Natural killer cell (primary cell): ENCODE measurements at regions not wholly inside any gene's neighbourhood (a gene's known extent, or its start where the extent isn't known, plus 50 kb on each side); places are given as distances from the start of the nearest gene placed in this dataset.

Experiments used
- ATAC-seq, 3 donors: fragments of 150-1000 bp in 2 of 3; fragments of 200-7000 bp in 1 of 3; cut with Tn5 transposase; 1 replicate in 1 of 3; 2 replicates in 2 of 3; pipeline ENCODE4 v1.10.0; 2021; ENCODE audit warnings: mild to moderate bottlenecking in 2 of 3, moderate library complexity in 2 of 3
- DNase-seq, 2 donors: peaks; one replicate each; pipeline versions ENCODE4 v3.0.0 to v3.0.0-alpha.2; 2013 to 2021; ENCODE audit warnings: mixed read lengths in 1 of 2
- H3K27ac ChIP-seq: one replicate; pipeline ENCODE4 v1.5.1; 2013; ENCODE audit warnings: mild to moderate bottlenecking, low read length
- H3K27me3 ChIP-seq: one replicate; pipeline ENCODE4 v1.6.1; 2013; ENCODE audit warnings: low read length; ENCODE audit not compliant: control insufficient read depth, insufficient read depth
- H3K36me3 ChIP-seq: one replicate; pipeline ENCODE4 v1.6.1; 2013; ENCODE audit warnings: low read length; ENCODE audit not compliant: control insufficient read depth, insufficient read depth
- H3K4me1 ChIP-seq: one replicate; pipeline ENCODE4 v1.6.1; 2013; ENCODE audit warnings: low read length; ENCODE audit not compliant: control insufficient read depth, insufficient read depth
- H3K4me3 ChIP-seq: one replicate; pipeline ENCODE4 v1.5.1; 2013; ENCODE audit warnings: low read length
- H3K9me3 ChIP-seq: one replicate; pipeline ENCODE4 v1.6.1; 2013; ENCODE audit warnings: low read length; ENCODE audit not compliant: control insufficient read depth, insufficient read depth
- H3K27ac Mint-ChIP-seq, 2 donors: one replicate each; pipeline ENCODE4 v1.8.0; 2022; ENCODE audit warnings: mild to moderate bottlenecking in 2 of 2, mixed read lengths in 2 of 2, moderate library complexity in 1 of 2
- H3K27me3 Mint-ChIP-seq, 2 donors: one replicate each; pipeline ENCODE4 v1.8.0; 2022; ENCODE audit warnings: low read depth in 2 of 2, mixed read lengths in 2 of 2
- H3K36me3 Mint-ChIP-seq: one replicate; pipeline ENCODE4 v1.8.0; 2022; ENCODE audit warnings: mixed read lengths
- H3K4me1 Mint-ChIP-seq, 2 donors: one replicate each; pipeline ENCODE4 v1.8.0; 2022; ENCODE audit warnings: mixed read lengths in 2 of 2
- H3K4me3 Mint-ChIP-seq: one replicate; pipeline ENCODE4 v1.8.0; 2022; ENCODE audit warnings: mild to moderate bottlenecking, moderate library complexity, mixed read lengths
- H3K9me3 Mint-ChIP-seq, 2 donors: one replicate each; pipeline ENCODE4 v1.8.0; 2022; ENCODE audit warnings: mixed read lengths in 2 of 2
- WGBS: methylation state at CpG from one replicate; pipeline ENCODE4 v1.1.7; 2013; ENCODE audit warnings: missing lambda C conversion rate; ENCODE audit not compliant: insufficient coverage; 5-methylcytosine and 5-hydroxymethylcytosine counted together
- intact Hi-C: fragments of 100-400 bp; cut with micrococcal nuclease; formaldehyde crosslinking; loops from one replicate; pipeline ENCODE4 v1.14.2; 2022
- TF ChIP-seq, protein P1 (sequence below): fragments of 200-600 bp; IDR thresholded peaks from one replicate; pipeline ENCODE4 v1.8.0; 2022; ENCODE audit warnings: antibody characterized with exemption

DNA sequence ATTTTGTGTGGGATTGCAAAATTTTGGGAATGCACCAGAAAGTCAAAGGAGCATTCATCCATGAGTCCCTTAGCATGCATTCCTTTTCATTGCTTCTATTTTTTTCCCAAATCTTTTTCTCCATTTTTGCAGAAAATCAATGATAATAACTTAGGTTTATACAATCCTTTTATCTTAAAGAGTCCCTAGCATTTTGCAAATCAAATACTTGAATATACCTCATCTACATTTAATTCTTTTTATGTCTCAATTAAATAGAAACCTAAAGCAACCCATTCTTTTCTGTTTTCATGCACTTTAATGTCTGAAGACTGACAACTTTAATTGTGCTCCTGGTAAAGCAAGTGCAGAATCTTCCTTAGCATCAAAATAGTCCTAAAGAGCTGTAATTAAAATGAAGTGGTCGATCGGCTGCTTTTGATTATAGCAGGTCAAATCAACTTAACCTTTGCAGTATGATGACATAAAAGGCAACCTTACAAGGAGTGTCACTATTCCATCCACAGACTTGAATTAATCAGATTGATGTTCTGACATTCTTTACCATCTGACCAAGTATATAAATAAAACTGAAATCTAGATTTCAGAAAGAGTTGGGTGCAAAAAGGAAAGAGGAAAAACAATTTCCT lies 168.4 kb downstream of the ALG10B start:
- intact Hi-C loops: loop anchor here (10.0 kb wide), 1 partner anchor 50 kb away; no protein-coding TSS in a partner anchor

DNA sequence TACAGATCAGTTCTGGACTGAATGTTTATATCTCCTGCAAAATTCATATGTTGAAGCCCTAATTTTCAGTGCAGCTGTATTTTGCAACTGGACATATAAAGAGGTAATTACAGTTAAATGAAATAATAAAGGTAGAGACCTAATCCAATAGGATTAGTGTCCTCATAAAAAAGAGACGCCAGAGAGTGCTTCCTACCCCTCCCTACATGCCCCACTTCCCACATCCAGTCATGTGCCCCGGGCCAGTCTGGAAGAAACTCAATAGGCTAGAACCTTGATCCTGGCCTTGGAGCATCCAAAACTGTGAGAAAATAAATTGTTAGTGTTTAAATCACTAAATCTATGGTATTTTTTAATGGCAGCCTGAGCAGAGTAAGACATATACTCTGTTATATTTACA lies 172.3 kb downstream of the ALG10B start:
- TF ChIP-seq, protein P1, sequence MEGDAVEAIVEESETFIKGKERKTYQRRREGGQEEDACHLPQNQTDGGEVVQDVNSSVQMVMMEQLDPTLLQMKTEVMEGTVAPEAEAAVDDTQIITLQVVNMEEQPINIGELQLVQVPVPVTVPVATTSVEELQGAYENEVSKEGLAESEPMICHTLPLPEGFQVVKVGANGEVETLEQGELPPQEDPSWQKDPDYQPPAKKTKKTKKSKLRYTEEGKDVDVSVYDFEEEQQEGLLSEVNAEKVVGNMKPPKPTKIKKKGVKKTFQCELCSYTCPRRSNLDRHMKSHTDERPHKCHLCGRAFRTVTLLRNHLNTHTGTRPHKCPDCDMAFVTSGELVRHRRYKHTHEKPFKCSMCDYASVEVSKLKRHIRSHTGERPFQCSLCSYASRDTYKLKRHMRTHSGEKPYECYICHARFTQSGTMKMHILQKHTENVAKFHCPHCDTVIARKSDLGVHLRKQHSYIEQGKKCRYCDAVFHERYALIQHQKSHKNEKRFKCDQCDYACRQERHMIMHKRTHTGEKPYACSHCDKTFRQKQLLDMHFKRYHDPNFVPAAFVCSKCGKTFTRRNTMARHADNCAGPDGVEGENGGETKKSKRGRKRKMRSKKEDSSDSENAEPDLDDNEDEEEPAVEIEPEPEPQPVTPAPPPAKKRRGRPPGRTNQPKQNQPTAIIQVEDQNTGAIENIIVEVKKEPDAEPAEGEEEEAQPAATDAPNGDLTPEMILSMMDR: no peak
- Histone ChIP-seq H3K27me3 (no peaks in the 10 kb centered on the region), H3K36me3 (no peaks in the 10 kb centered on the region), H3K27ac (no peak overlapping the region), H3K4me3 (no peak overlapping the region), H3K9me3 (no peaks in the 10 kb centered on the region), H3K4me1 (no peaks in the 10 kb centered on the region)
- intact Hi-C loops: loop anchor here (10.0 kb wide), 1 partner anchor 54 kb away; no protein-coding TSS in a partner anchor
- Mint-ChIP-seq H3K27me3 (no peaks in the 10 kb centered on the region), H3K4me3 (no peak overlapping the region), H3K9me3 (peaks cover 16% of the 10 kb centered on the region in 2 donors), H3K36me3 (no peaks in the 10 kb centered on the region), H3K27ac (no peak overlapping the region), H3K4me1 (no peaks in the 10 kb centered on the region)
- ATAC-seq (no peak), DNase-seq (no peak)
- no CpG with 5 or more reads among the region's 2 CpGs for WGBS

More for the DNA sequence above, 168.4 kb downstream of the ALG10B start:
- Mint-ChIP-seq H3K4me1 (no peaks in the 10 kb centered on the region), H3K9me3 (peaks cover 11 to 16% of the 10 kb centered on the region in 2 donors), H3K4me3 (no peak overlapping the region), H3K36me3 (no peaks in the 10 kb centered on the region), H3K27me3 (no peaks in the 10 kb centered on the region), H3K27ac (no peak overlapping the region)
- Histone ChIP-seq H3K27ac (no peak overlapping the region), H3K27me3 (no peaks in the 10 kb centered on the region), H3K9me3 (peaks cover 3% of the 10 kb centered on the region), H3K4me1 (no peaks in the 10 kb centered on the region), H3K36me3 (no peaks in the 10 kb centered on the region), H3K4me3 (no peak overlapping the region)
- 94% methylated on average over 2 of the region's 2 CpGs for WGBS
- no peak for ATAC-seq
- TF ChIP-seq, protein P1: no peak
- DNase-seq: no peak

DNA sequence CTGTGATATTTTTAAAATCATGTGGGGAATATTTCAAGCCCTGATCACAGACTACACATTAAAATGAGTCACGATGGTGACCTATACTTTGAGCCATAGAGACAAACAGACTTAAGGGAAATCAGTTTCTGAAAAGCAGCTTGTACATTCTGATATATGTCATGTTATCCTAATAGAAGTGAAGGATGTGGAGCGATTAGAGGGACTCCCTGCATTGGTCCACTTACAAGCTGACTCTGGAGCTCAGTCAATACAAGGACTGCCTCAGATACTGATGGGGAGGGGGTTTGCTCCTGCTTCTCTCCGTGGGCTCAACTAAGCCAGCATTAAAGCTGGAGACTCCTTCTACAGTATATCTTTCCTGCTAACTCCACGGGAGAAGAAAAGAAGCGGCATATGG lies 173.5 kb downstream of the ALG10B start:
- Histone ChIP-seq H3K9me3 (no peaks in the 10 kb centered on the region), H3K27me3 (no peaks in the 10 kb centered on the region), H3K4me3 (no peak overlapping the region), H3K27ac (no peak overlapping the region), H3K4me1 (no peaks in the 10 kb centered on the region), H3K36me3 (no peaks in the 10 kb centered on the region)
- ATAC-seq: no peak
- H3K27me3 Mint-ChIP-seq: no peaks in the 10 kb centered on the region
- H3K27ac Mint-ChIP-seq: no peak overlapping the region
- peaks cover 16 to 17% of the 10 kb centered on the region in 2 donors for H3K9me3 Mint-ChIP-seq
- DNase-seq: no peak
- intact Hi-C loops: no loop called here
- 93% methylated on average over 3 of the region's 5 CpGs for WGBS
- TF ChIP-seq, protein P1: no peak
- H3K4me1 Mint-ChIP-seq: no peaks in the 10 kb centered on the region
- H3K36me3 Mint-ChIP-seq: no peaks in the 10 kb centered on the region
- no peak overlapping the region for H3K4me3 Mint-ChIP-seq

DNA sequence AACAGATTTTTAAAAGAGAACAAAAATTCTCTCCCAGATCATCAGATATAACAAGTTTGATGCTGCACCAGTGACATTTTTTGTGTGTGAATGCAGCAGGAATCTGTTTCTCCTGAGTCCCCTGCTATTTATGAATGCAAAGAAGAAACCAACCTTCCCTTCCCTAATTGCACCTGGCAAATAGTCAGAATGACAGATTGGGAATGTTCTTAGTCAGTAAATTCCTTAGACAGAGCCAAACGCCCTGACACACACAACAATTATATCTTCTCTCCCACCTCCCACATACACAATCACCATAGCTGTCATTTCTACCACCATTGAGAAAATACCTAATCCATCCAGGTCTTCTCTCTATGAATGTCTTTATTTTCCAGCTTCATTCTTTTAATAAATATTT lies 174.4 kb downstream of the ALG10B start:
- ATAC-seq (no peak), DNase-seq (no peak)
- Mint-ChIP-seq H3K27me3 (no peaks in the 10 kb centered on the region), H3K4me1 (no peaks in the 10 kb centered on the region), H3K27ac (no peak overlapping the region), H3K9me3 (peaks cover 15 to 16% of the 10 kb centered on the region in 2 donors), H3K36me3 (no peaks in the 10 kb centered on the region), H3K4me3 (no peak overlapping the region)
- H3K9me3 ChIP-seq: no peaks in the 10 kb centered on the region
- no peaks in the 10 kb centered on the region for H3K4me1 ChIP-seq
- no peak overlapping the region for H3K27ac ChIP-seq
- no peaks in the 10 kb centered on the region for H3K27me3 ChIP-seq
- no peaks in the 10 kb centered on the region for H3K36me3 ChIP-seq
- intact Hi-C loops: no loop called here
- 63% methylated on average over 1 of the region's 1 CpG for WGBS
- TF ChIP-seq, protein P1: no peak
- H3K4me3 ChIP-seq: no peak overlapping the region
